GM18507 (cell line): ENCODE measurements at regions not wholly inside any gene's neighbourhood (a gene's known extent, or its start where the extent isn't known, plus 50 kb on each side); places are given as distances from the start of the nearest gene placed in this dataset.
A peak's percentile ranks its signal among the peaks of the same experiment; 100 is the strongest.

Experiments
- DNase-seq: peaks from one replicate; pipeline ENCODE4 v3.0.0; 2011; ENCODE audit warnings: low read depth; ENCODE audit not compliant: insufficient read length; ENCODE audit errors: extremely low spot score
- FAIRE-seq: peaks from 2 replicates; lab custom pipeline; 2011; peaks lifted over from hg19 to GRCh38; lab: Jason Lieb, UNC

DNA sequence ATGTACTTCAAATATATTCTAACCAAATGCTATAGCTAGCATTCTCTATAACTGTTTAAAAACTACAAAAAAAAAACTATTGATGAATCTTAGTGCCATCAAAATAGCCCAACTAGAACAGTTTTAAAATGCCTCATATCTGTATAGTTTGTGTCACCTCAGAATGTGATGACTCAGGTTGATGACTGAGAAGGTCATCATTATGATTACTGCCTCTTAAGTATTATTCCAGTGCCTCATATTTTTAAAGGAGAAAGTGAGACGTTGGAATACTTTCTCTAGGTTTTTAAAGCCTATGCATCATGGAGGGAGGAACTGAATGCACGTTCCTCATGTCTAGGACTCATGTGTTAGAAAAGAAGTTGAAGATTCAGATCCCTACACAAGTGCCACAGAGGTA, 88.2 kb downstream of the TMA16 start:
- DNase-seq (no peak), FAIRE-seq (no peak)

DNA sequence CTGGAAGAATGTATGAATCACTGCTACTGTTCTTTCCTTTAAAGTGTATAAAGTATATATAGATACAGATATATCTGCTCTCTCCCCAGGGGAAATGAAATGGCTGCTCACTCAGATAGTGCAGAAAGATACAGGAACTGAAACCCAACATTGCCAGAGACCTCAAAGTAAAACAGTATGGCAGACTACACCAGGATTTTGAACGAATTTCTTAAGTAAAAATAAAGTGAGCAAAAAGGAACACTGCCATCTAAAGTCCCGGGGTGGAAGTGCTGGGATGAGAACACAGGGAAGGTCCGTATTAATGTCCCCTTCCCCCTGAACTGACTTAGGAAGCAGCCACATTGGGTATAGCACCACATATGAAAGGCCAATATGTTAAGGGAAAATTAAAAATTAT, 93.4 kb downstream of the TMA16 start:
- peak; percentile 56 for FAIRE-seq

DNA sequence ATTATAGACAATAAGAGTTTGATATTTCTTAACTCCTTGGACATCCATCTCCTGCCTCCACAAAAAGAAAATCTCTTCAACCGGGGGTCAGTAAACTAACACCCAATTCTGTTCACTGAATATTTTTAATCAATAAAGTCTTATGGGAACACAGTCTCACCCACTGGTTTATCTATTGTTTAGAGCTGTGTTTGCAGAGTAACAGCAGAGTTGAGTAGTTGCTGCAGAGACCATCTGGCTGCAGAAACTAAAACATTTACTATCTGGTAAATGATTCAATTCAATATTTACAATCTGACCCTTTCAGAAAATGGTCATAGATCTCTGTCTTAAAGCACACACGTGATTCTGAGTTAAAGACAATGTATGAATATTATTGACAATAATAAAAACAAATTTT, 94.0 kb downstream of the TMA16 start:
- FAIRE-seq, result no peak
- DNase-seq, result no peak

More for the DNA sequence above, 93.4 kb downstream of the TMA16 start:
- DNase-seq, result no peak

DNA sequence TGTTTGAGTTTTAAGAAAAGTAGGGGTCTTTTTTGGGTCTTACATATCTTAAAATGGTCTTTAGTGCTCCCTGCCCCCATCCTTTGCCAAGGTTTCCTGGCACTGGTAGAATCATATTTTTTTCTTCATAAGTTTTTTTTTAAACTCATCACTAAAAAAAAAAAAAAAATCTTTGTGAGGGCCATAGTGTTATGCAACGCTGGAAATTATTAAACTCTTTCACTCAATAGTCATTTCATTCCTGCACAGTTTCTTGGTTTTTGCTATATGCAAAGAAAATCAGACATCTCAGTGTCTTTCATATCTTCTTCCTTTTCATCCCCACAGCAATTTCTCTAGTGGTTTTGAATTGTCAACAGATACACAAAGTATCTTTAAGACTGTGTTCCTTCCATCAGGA, 95.6 kb downstream of the TMA16 start:
- DNase-seq (no peak), FAIRE-seq (peak; percentile 72)

DNA sequence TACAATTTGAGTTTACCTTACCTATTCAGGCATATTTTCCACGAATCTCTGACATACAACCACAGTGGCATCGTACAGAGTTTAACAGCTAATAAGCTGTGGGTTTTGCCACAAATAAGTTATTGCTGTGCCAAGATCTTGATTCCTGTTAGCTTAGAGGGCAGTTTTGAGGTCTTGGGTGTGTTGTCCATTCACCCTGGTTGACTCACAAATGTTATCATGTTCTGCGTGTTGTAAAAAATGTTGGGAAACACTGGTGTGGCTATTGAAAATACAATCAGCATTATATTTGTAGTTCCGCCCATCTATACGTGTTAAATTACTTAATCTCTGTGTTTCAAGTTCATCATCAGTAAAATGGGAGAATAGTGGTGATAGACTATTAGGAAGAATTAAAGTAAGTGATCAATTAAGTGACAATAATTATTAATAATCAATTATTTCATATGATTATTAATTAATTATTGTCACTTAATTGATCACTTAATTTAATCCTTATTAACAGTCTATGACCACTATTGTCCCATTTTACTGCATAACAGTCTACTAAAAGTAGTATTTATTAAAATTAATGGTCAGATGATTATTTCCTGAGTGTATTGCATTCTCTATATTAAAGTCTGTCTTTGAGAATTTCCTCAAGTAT, 96.3 kb downstream of the TMA16 start:
- FAIRE-seq, result no peak

DNA sequence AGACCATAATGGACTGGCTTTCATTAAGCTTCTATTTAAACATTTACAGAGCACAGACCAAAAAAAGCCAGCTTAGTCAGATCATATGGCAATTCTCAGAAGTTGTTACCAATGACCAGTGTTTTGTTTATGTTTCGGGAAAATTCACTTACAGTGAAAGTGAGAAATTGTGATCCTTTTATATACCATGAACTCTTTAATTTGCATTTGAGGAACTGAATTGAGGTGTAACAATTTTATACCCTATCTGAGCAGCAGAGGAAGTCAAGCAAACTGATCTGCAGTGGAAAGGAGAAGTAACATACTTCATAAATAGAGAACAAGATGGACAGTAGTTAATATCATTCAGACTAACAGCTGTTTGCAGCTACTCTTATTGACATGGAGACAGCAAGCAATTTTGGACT, 97.1 kb downstream of the TMA16 start:
- FAIRE-seq, result peak; percentile 95

More for the DNA sequence above, 96.3 kb downstream of the TMA16 start:
- DNase-seq, result no peak

DNA sequence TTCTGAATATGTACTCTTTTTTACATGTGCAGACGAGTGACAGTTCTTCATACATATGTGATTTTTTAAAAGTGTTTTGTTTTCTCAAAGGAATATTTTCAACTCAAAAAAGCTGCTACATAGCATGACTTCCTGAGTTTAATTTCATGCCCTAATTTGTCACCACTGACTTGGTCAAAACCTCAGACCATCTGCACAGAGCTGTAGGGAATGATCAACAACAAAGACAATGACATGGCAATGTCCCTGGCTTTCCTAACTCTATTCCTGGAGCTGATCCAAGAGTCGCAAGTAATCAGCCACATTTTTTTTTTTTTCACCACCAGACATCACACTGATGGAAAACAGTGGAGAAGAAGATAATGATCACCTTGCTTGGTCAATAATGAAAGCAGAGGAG, 97.7 kb downstream of the TMA16 start:
- DNase-seq, result no peak

More for the DNA sequence above, 97.1 kb downstream of the TMA16 start:
- DNase-seq, result peak; percentile 3

DNA sequence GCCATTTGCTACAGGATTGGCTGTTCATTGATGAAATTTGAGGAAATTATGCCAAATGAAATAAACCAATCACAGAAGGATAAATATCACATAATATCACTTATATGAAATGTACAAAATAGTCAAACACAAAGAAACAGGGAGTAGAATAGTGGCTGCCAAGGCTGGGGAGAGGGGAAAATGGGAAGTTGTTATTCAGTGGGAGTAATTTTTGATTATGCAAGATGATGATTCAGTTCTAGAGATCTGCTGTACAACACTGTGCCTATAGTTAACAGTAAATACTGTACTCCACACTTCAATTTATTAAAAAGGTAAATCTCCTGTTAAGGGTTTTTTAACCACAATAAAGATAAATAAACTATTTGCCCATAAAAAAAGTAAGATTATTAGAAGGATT, 101.1 kb downstream of the TMA16 start:
- DNase-seq, result no peak
- no peak for FAIRE-seq

More for the DNA sequence above, 97.7 kb downstream of the TMA16 start:
- FAIRE-seq, result no peak

DNA sequence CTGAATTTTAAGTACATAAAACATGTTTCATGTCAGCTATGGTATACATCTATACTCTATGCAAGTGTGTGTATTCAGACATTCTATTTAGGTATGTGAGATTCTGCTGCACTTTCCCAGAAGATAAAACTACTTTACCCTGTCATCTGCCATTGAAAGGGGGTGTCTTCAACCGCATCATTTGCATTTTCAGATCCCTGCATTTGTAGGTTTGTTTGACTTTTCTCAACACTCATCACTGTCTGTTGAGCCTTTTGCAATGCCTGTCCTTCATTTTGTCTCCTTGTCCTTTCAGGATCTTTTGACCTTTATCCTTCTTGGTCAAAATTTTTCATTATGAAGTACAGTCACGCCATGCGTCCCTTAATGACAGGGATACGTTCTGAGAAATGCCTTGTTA, 103.5 kb downstream of the TMA16 start:
- FAIRE-seq, result peak; percentile 9
- DNase-seq, result no peak

DNA sequence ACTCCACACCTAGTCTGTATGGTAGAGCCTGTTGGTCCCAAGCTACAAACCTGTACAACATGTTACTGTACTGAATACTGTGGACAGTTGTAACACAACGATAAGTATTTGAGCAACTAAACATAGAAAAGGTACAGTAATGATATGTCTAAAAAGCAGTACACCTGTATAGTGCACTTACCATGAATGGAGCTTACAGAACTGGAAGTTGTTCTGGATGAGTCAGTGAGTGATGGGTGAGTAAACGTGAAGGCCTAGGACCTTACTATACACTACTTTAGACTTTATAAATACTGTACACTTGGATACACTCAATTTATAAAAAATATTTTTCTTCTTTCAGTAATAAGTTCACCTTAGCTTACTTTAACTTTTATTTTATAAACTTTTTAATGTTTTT, 104.0 kb downstream of the TMA16 start:
- no peak for FAIRE-seq

DNA sequence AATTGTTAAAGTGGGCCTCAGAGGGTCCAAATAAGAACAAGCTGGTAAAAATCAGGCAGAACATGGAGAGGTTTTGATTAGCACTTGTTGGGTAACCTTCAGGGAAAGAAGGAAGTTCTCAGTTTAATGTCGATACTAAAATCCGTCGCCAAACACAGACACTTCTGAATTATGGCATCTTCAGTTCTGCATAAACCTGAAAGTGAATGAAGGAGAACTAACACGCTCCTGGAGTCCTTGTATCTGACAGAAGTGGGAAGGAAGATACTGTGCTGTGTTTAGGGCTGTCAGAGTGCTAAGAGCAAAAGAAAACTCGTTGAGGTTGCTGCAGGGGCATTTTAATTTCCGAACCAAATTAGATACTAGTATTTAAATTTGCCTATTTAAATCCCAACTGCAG, 106.2 kb downstream of the TMA16 start:
- FAIRE-seq (peak; percentile 53), DNase-seq (no peak)

More for the DNA sequence above, 104.0 kb downstream of the TMA16 start:
- no peak for DNase-seq

DNA sequence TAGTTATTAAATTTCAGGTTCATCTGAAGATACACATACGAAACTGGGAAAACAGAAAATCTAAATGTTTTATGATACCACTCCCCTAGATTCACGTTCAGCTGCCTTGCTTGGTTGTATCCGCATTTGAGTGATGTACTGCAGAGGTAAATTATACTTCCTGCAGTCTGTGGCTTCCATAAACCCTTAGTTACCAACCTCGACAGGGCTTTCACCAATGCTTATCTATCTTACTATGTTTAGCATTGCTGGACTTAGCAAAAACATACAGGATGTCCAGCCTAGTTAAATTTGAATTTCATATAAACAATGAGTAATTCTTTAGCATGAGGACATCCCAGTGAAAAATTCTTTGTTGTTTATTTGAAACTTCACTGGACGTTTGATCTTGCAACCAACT, 108.8 kb downstream of the TMA16 start:
- FAIRE-seq (no peak), DNase-seq (no peak)

DNA sequence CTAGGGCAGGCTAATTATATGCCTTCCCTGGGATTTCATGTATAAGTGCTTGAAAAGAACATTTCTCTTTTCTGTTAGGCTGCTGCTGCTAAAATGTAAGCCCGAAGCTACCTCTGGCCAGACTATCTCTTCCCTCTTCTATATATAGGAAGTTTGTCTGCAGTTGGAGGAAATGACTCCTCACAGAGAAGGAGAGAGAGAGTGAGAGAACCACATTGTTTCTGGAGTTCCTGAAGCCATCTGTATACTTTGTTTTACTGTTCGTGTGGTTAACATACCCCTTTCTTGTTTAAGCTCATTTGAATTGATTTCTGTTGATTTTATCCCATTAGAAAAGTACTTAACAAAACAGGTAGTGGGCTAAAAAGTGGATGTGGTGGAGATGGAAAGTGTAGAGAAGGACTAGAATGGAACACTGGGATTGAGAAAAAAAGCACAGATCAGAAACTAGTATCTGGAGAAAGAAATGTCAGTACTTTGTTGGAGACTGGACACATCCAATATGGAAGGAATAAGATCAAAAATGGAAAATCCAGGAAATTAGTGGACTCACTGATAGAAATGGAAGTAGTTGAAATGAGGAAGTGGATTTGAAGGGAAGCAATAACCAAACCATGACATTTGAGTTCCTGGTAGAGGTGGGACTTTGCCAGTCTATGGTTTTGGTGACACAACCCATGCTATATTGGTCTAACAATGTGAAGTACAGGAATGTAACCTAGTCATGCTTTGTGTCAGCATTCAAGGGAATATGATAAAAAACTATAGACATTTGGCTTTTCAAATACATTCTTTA, 112.6 kb downstream of the TMA16 start:
- FAIRE-seq (peak; percentile 55), DNase-seq (no peak)

DNA sequence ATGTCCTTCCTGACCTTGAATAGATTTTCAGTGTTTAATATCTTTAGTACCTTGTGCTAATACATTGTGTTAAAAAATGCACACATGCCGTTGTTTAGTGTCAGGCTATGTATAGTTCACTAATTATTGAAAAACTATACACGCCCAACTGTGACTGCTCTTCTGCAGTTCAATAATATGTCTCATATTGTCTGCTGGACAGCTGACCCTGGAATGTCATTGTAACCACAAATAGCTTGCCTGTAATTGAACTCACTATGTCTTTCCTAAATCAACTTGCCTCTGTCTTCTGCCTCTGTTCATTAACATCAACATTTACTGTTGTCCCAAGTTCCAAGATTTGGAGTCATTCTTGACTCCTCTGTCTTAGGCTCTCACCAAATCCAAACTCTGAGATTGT, 114.5 kb downstream of the TMA16 start:
- no peak for DNase-seq
- no peak for FAIRE-seq

DNA sequence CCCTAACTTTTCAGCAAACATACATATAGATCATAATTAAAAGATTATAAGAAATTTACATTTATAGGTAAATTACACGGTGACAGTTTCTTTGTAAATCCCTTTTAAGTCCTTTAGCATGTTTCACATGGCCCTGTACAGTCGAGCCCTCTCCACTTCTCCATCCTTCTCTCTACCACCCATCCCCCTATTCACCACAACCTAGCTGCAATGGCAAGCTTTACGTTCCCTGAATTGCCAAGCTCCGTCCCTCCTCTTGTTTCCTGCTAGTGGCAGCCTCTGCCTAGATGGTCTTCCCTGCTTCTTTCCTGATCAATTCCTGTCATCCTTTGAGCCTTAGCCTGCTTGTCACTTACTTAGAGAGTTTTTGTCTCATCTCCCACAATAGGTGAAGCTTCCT, 116.2 kb downstream of the TMA16 start:
- DNase-seq (no peak), FAIRE-seq (no peak)

DNA sequence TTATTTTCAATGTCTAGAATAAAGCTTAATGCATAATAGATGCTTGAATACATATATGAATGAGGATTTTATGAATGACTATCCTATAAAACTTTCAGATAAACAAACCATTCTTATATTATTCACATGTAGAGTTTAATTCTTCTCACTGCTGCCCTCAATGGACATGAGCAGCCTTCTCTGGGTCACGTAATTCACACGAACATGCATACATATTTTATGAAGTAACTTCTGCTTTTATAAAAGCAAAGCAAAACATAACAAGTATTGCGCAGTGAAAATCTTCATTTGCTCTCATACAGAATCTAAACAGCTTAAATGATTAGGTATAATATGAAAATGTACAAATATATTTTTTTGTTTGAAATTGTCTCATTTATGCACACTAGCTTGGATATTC, 116.7 kb downstream of the TMA16 start:
- DNase-seq (no peak), FAIRE-seq (no peak)

DNA sequence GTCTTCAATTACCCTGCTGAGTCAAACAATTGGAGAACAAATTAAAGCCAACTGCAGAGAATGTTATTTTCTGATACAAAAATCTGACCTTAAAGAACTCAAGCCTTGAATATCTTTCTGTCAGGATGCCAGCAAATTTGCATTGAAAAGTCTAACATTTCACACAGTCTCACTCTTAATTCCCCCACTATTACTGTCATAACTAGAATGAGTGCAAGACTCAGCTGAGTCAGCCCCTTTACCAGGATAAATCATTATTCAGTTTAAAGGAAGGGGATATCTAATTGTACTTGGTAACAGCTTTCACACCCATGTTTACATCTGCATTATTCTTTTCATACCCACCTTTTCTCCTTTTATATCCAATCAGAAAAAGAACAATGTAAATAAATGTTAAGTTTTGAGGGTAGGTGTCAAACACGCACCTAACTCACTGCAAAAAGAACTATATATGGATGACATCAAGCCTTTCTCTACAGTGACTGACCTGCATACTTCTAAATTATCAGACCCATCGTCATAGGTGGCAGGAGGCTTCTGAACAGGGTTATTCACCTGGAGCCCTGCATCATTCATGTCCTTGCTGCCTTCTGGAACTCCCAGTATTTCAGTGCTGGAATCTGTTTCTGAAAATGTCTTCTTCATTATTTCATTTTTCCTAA, 117.4 kb downstream of the TMA16 start:
- peak; percentile 64 for FAIRE-seq

DNA sequence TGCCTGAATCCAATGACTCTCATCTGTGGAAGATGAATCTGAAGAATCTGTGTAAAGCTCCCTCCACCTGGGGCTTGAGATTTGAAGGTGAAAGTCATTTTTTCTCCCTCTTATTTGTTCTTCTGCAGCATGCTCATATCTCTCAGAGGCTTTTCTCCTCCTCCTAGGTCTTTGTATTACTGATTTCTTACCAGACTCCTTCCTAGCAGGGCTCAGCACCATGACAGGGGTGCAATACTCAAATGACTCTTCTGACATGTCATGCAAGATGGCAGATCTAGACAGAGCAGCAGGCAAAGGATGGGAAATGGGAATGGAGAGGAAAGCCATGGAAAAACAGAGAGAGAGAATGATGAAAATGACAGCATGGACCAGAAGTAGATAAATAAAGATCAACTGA, 118.3 kb downstream of the TMA16 start:
- DNase-seq, result no peak

More for the DNA sequence above, 117.4 kb downstream of the TMA16 start:
- DNase-seq, result no peak

DNA sequence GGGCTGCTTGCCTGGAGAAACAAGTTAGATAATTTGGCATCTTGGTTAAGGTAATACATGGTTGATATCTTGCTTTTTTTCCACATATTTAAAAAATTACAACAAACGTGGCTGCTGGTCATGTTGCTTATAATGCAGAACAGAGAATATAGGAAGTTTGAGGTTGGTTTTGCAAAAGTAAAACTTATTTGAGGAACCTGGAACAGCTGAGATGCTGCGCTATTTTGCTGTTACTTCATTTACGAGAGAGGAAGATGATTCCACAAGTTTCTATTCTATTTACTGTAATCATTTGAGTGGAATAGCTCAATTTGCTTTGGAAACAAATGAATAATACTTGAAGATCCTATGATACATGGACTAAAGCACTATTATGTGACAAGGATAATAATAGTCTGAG, 118.9 kb downstream of the TMA16 start:
- no peak for DNase-seq
- FAIRE-seq, result peak; percentile 9

More for the DNA sequence above, 118.3 kb downstream of the TMA16 start:
- no peak for FAIRE-seq

DNA sequence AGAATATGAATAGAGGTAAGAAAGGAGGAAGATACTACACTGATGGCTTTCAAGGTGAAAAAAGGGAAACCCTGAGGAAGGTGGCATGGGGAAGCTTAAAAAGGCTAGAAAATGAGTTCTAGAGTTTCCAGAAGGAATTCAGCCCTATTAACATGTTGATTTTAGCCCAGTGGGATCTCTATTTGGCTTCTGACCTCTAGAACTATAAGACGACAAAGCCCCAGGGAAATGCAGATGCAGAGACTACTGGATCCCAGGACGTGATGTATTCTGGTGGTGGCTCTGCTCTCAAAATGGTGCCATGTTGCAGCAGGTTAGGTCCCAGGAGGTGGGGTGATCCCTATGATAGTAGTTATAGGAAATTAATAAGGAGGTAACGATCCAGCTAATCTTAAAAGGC, 120.4 kb downstream of the TMA16 start:
- FAIRE-seq, result no peak
- DNase-seq, result no peak
